IMR-90 (cell line): ENCODE measurements at regions not wholly inside any gene's neighbourhood (a gene's known extent, or its start where the extent isn't known, plus 50 kb on each side); places are given as distances from the start of the nearest gene placed in this dataset.

Experiments used
- ATAC-seq: fragments of 200-7000 bp; cut with Tn5 transposase; 2 replicates; pipeline ENCODE4 v1.9.1; 2020; ENCODE audit warnings: low read depth, mild to moderate bottlenecking, moderate library complexity
- BruUV-seq: library from RNA; stranded (reverse); fragments of 400-500 nt; replicated peaks from 2 replicates; lab custom pipeline; 2021; lab: Mats Ljungman, UMichigan
- CTCF ChIA-PET: fragments of 300-600 bp; formaldehyde crosslinking; extraction: SDS; loops from one replicate; lab custom pipeline; 2021; ENCODE audit warnings: antibody characterized with exemption; lab: Yijun Ruan, JAX
- POLR2A ChIA-PET: fragments of 300-600 bp; sonication (Branson Sonifier 250); formaldehyde crosslinking; loops from one replicate; lab custom pipeline; 2022; ENCODE audit warnings: antibody characterized with exemption; ENCODE audit not compliant: unreplicated experiment; lab: Charles Lee
- DNase-seq: peaks from one replicate; pipeline ENCODE4 v3.0.0; 2013
- H2AFZ ChIP-seq: replicated peaks from 2 replicates; pipeline ENCODE3; 2013; ENCODE audit warnings: low read length, mild to moderate bottlenecking; ENCODE audit not compliant: poor library complexity
- H2AK5ac ChIP-seq: 2 replicates; pipeline ENCODE4 v1.6.1; 2013; ENCODE audit warnings: low read depth, low read length, inconsistent platforms
- H2AK9ac ChIP-seq: replicated peaks from 2 replicates; pipeline ENCODE3; 2013; ENCODE audit warnings: mild to moderate bottlenecking, low read depth, low read length, moderate library complexity; ENCODE audit not compliant: poor library complexity
- H2BK120ac ChIP-seq: 2 replicates; pipeline ENCODE4 v1.6.1; 2013; ENCODE audit warnings: low read depth, low read length, inconsistent platforms
- H2BK15ac ChIP-seq: 3 replicates; pipeline ENCODE4 v1.6.1; 2013; ENCODE audit warnings: low read depth, low read length, inconsistent platforms
- H2BK20ac ChIP-seq: 2 replicates; pipeline ENCODE4 v1.6.1; 2013; ENCODE audit warnings: low read depth, mild to moderate bottlenecking, inconsistent platforms, low read length, moderate library complexity
- H2BK5ac ChIP-seq: 2 replicates; pipeline ENCODE4 v1.6.1; 2013; ENCODE audit warnings: mild to moderate bottlenecking, low read depth, low read length, inconsistent platforms; ENCODE audit not compliant: poor library complexity, severe bottlenecking
- H3K14ac ChIP-seq: replicated peaks from 2 replicates; pipeline ENCODE4 v1.6.1; 2013; ENCODE audit warnings: low read depth, low read length, inconsistent platforms
- H3K18ac ChIP-seq: 2 replicates; pipeline ENCODE4 v1.6.1; 2013; ENCODE audit warnings: low read depth, low read length, control low read depth
- H3K23ac ChIP-seq: 2 replicates; pipeline ENCODE4 v1.6.1; 2013; ENCODE audit warnings: low read depth, low read length, inconsistent platforms
- H3K27ac ChIP-seq: 2 replicates; pipeline ENCODE4 v1.5.1; 2013; ENCODE audit warnings: mild to moderate bottlenecking, control low read depth, low read length; ENCODE audit not compliant: insufficient read depth
- H3K27me3 ChIP-seq: 2 replicates; pipeline ENCODE4 v1.6.1; 2013; ENCODE audit warnings: low read length; ENCODE audit not compliant: control insufficient read depth, insufficient read depth
- H3K36me3 ChIP-seq: 2 replicates; pipeline ENCODE4 v1.6.1; 2013; ENCODE audit warnings: low read length, mixed read lengths; ENCODE audit not compliant: control insufficient read depth, insufficient read depth
- H3K4ac ChIP-seq: 2 replicates; pipeline ENCODE4 v1.6.1; 2013; ENCODE audit warnings: low read depth, low read length, inconsistent platforms
- H3K4me1 ChIP-seq: 2 replicates; pipeline ENCODE4 v1.6.1; 2013; ENCODE audit warnings: low read length, mixed read lengths; ENCODE audit not compliant: control insufficient read depth, insufficient read depth
- H3K4me2 ChIP-seq: 2 replicates; pipeline ENCODE4 v1.6.1; 2013; ENCODE audit warnings: low read depth, mild to moderate bottlenecking, control low read depth, low read length, moderate library complexity
- H3K4me3 ChIP-seq: 2 replicates; pipeline ENCODE4 v1.5.1; 2013; ENCODE audit warnings: low read depth, mild to moderate bottlenecking, control low read depth, low read length, moderate library complexity; ENCODE audit not compliant: insufficient read depth
- H3K56ac ChIP-seq: 2 replicates; pipeline ENCODE4 v1.6.1; 2013; ENCODE audit warnings: low read length, inconsistent platforms; ENCODE audit not compliant: insufficient read depth; ENCODE audit errors: extremely low read depth
- H3K79me1 ChIP-seq, 2 experiments: 2 replicates each; pipeline ENCODE4 v1.6.1; 2013; ENCODE audit warnings: low read length in 2 of 2, inconsistent platforms in 1 of 2, low read depth in 1 of 2
- H3K9ac ChIP-seq: 2 replicates; pipeline ENCODE4 v1.6.1; 2013; ENCODE audit warnings: low read depth, low read length, control low read depth
- H3K9me1 ChIP-seq: 2 replicates; pipeline ENCODE4 v1.6.1; 2013; ENCODE audit warnings: low read length, inconsistent platforms; ENCODE audit not compliant: insufficient read depth
- H3K9me3 ChIP-seq: 2 replicates; pipeline ENCODE4 v1.6.1; 2013; ENCODE audit warnings: low read length; ENCODE audit not compliant: control insufficient read depth, insufficient read depth
- H4K20me1 ChIP-seq: 2 replicates; pipeline ENCODE4 v1.6.1; 2013; ENCODE audit warnings: low read length, inconsistent platforms; ENCODE audit not compliant: insufficient read depth
- H4K5ac ChIP-seq: 2 replicates; pipeline ENCODE4 v1.6.1; 2013; ENCODE audit warnings: mild to moderate bottlenecking, low read depth, low read length, control low read depth
- H4K8ac ChIP-seq, 2 experiments: 2 replicates each; pipeline ENCODE4 v1.6.1; 2013; ENCODE audit warnings: low read depth in 2 of 2, low read length in 2 of 2, control low read depth in 1 of 2, inconsistent platforms in 1 of 2
- H4K91ac ChIP-seq: 2 replicates; pipeline ENCODE4 v1.6.1; 2013; ENCODE audit warnings: low read depth, low read length, inconsistent platforms; ENCODE audit not compliant: insufficient read depth
- BHLHE40 ChIP-seq: fragments of 150-350 bp; IDR thresholded peaks from 2 replicates; pipeline ENCODE4 v1.6.1; 2016; ENCODE audit warnings: mild to moderate bottlenecking, low read depth, low read length
- CEBPB ChIP-seq: IDR thresholded peaks from 2 replicates; pipeline ENCODE4 v1.6.1; 2012; ENCODE audit warnings: low read depth, low read length, improper control_type of control experiment
- CHD1 ChIP-seq: IDR thresholded peaks from 2 replicates; pipeline ENCODE4 v1.6.1; 2012; ENCODE audit warnings: low read depth, low read length, improper control_type of control experiment
- FOS ChIP-seq: fragments of 150-350 bp; IDR thresholded peaks from 2 replicates; pipeline ENCODE4 v1.6.1; 2016; ENCODE audit warnings: low read depth, low read length
- MAFK ChIP-seq: IDR thresholded peaks from 2 replicates; pipeline ENCODE4 v1.6.1; 2012; ENCODE audit warnings: low read depth, low read length, improper control_type of control experiment
- MAZ ChIP-seq: IDR thresholded peaks from 2 replicates; pipeline ENCODE4 v1.6.1; 2012; ENCODE audit warnings: low read depth, mild to moderate bottlenecking, low read length, improper control_type of control experiment, moderate library complexity, borderline replicate concordance
- MXI1 ChIP-seq: IDR thresholded peaks from 2 replicates; pipeline ENCODE4 v1.6.1; 2012; ENCODE audit warnings: low read depth, mild to moderate bottlenecking, low read length, moderate library complexity, borderline replicate concordance
- NFE2L2 ChIP-seq: fragments of 150-350 bp; IDR thresholded peaks from 2 replicates; pipeline ENCODE4 v1.6.1; 2016; ENCODE audit warnings: low read depth, mild to moderate bottlenecking, low read length
- POLR2A ChIP-seq: IDR thresholded peaks from 2 replicates; pipeline ENCODE4 v1.6.1; 2012; ENCODE audit warnings: mild to moderate bottlenecking, low read depth, low read length
- RAD21 ChIP-seq: IDR thresholded peaks from 2 replicates; pipeline ENCODE4 v1.6.1; 2012; ENCODE audit warnings: low read length, improper control_type of control experiment
- RCOR1 ChIP-seq: IDR thresholded peaks from 2 replicates; pipeline ENCODE4 v1.6.1; 2012; ENCODE audit warnings: mild to moderate bottlenecking, low read length, improper control_type of control experiment; ENCODE audit not compliant: insufficient replicate concordance
- RFX5 ChIP-seq: IDR thresholded peaks from 2 replicates; pipeline ENCODE4 v1.8.0; 2012; ENCODE audit warnings: low read depth, mild to moderate bottlenecking, low read length, moderate library complexity
- SMC3 ChIP-seq: fragments of 150-350 bp; IDR thresholded peaks from 2 replicates; pipeline ENCODE4 v1.6.1; 2016; ENCODE audit warnings: low read depth, mild to moderate bottlenecking, antibody characterized with exemption, low read length, moderate library complexity
- dilution Hi-C: fragments of 300-500 bp; cut with HindIII; formaldehyde crosslinking; loops from one replicate; pipeline ENCODE4 v1.14.3; 2018; ENCODE audit warnings: low sequenced_read_pairs; ENCODE audit not compliant: unreplicated experiment
- in situ Hi-C: fragments of 300-500 bp; cut with MboI; formaldehyde crosslinking; loops from 3 replicates; pipeline ENCODE4 v1.14.3; 2019; ENCODE audit warnings: low sequenced_read_pairs, inconsistent platforms, mixed read lengths
- intact Hi-C: fragments of 100-400 bp; cut with micrococcal nuclease; formaldehyde crosslinking; loops from 2 replicates; pipeline ENCODE4 v1.10.0; 2022
- TF ChIP-seq, protein P1 (sequence below): conservative IDR thresholded peaks from 2 replicates; pipeline ENCODE4 v1.5.1; 2012; ENCODE audit warnings: mild to moderate bottlenecking, low read depth, low read length, improper control_type of control experiment
- TF ChIP-seq, protein P2 (sequence below): fragments of 150-350 bp; IDR thresholded peaks from 2 replicates; pipeline ENCODE4 v1.6.1; 2017; ENCODE audit warnings: mild to moderate bottlenecking, antibody characterized with exemption, low read length, low read depth
- TF ChIP-seq, protein P3 (sequence below): fragments of 150-350 bp; IDR thresholded peaks from 2 replicates; pipeline ENCODE4 v1.6.1; 2016; ENCODE audit warnings: low read depth, mild to moderate bottlenecking, low read length, moderate library complexity, borderline replicate concordance

DNA sequence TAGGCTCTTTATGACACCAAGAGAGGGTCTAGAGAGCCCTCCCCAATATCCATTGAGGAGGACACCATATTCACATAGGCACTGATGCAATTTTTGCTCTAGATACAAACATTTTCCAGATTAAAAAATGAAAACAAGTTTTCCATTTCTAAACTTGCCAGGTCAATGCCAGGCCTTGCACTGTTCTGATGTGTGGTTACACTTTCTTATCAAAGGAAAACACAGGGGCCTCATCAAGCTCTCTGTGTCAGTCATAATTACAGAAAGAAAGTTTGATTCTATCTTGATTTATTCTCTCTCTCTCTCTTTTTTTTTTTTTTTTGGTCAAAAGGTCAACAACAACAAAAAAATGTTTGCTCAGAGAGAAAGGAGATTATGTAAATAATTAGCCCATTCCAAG lies 80.2 kb upstream of the ACSL4 start:
- no peak overlapping the region for H2BK15ac ChIP-seq
- no peaks in the 10 kb centered on the region for H3K36me3 ChIP-seq
- H2AFZ ChIP-seq = no peak overlapping the region
- H2BK20ac ChIP-seq = no peak overlapping the region
- POLR2A ChIA-PET = interaction anchor here (0.7 kb wide), 1 partner anchor 86 kb away, joined by 7 read pairs; no protein-coding TSS in a partner anchor
- no peak overlapping the region for H3K56ac ChIP-seq
- no peak overlapping the region for H4K8ac ChIP-seq
- no peak overlapping the region for H2BK120ac ChIP-seq
- no peak for ATAC-seq
- BruUV-seq = no TSS peak
- no peaks in the 10 kb centered on the region for H3K9me1 ChIP-seq
- H2AK9ac ChIP-seq = no peak overlapping the region
- H3K9me3 ChIP-seq = no peaks in the 10 kb centered on the region
- peaks cover 21% of the 10 kb centered on the region for H3K27me3 ChIP-seq
- H3K4ac ChIP-seq = no peak overlapping the region
- H3K4me2 ChIP-seq = no peak overlapping the region
- no peak overlapping the region for H3K18ac ChIP-seq
- no peaks in the 10 kb centered on the region for H3K4me1 ChIP-seq
- CTCF ChIA-PET = no interaction called here
- intact Hi-C loops (no loop called here), in situ Hi-C loops (no loop called here), dilution Hi-C loops (no loop called here)
- no peak for DNase-seq
- H4K5ac ChIP-seq = no peak overlapping the region
- H4K91ac ChIP-seq = no peak overlapping the region
- H3K27ac ChIP-seq = no peak overlapping the region
- H2BK5ac ChIP-seq = no peak overlapping the region
- H3K14ac ChIP-seq = no peak overlapping the region
- no peak overlapping the region for H3K23ac ChIP-seq
- no peaks in the 10 kb centered on the region for H3K79me1 ChIP-seq
- H3K4me3 ChIP-seq = no peak overlapping the region
- no peak overlapping the region for H2AK5ac ChIP-seq
- no peak overlapping the region for H3K9ac ChIP-seq
- no peaks in the 10 kb centered on the region for H4K20me1 ChIP-seq
- TF ChIP-seq RAD21 (no peak), MAZ (no peak), SMC3 (no peak), NFE2L2 (no peak), FOS (no peak), CHD1 (no peak), CEBPB (no peak), POLR2A (no peak), RCOR1 (no peak), MAFK (no peak), RFX5 (no peak), MXI1 (no peak), BHLHE40 (no peak)
- TF ChIP-seq, protein P1, sequence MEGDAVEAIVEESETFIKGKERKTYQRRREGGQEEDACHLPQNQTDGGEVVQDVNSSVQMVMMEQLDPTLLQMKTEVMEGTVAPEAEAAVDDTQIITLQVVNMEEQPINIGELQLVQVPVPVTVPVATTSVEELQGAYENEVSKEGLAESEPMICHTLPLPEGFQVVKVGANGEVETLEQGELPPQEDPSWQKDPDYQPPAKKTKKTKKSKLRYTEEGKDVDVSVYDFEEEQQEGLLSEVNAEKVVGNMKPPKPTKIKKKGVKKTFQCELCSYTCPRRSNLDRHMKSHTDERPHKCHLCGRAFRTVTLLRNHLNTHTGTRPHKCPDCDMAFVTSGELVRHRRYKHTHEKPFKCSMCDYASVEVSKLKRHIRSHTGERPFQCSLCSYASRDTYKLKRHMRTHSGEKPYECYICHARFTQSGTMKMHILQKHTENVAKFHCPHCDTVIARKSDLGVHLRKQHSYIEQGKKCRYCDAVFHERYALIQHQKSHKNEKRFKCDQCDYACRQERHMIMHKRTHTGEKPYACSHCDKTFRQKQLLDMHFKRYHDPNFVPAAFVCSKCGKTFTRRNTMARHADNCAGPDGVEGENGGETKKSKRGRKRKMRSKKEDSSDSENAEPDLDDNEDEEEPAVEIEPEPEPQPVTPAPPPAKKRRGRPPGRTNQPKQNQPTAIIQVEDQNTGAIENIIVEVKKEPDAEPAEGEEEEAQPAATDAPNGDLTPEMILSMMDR = no peak
- TF ChIP-seq, protein P2, sequence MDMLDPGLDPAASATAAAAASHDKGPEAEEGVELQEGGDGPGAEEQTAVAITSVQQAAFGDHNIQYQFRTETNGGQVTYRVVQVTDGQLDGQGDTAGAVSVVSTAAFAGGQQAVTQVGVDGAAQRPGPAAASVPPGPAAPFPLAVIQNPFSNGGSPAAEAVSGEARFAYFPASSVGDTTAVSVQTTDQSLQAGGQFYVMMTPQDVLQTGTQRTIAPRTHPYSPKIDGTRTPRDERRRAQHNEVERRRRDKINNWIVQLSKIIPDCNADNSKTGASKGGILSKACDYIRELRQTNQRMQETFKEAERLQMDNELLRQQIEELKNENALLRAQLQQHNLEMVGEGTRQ = no peak
- TF ChIP-seq, protein P3, sequence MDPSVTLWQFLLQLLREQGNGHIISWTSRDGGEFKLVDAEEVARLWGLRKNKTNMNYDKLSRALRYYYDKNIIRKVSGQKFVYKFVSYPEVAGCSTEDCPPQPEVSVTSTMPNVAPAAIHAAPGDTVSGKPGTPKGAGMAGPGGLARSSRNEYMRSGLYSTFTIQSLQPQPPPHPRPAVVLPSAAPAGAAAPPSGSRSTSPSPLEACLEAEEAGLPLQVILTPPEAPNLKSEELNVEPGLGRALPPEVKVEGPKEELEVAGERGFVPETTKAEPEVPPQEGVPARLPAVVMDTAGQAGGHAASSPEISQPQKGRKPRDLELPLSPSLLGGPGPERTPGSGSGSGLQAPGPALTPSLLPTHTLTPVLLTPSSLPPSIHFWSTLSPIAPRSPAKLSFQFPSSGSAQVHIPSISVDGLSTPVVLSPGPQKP = no peak
